ENCODE measurements at regions not wholly inside any gene's neighbourhood (a gene's known extent, or its start where the extent isn't known, plus 50 kb on each side); places are given as distances from the start of the nearest gene placed in this dataset.

DNA sequence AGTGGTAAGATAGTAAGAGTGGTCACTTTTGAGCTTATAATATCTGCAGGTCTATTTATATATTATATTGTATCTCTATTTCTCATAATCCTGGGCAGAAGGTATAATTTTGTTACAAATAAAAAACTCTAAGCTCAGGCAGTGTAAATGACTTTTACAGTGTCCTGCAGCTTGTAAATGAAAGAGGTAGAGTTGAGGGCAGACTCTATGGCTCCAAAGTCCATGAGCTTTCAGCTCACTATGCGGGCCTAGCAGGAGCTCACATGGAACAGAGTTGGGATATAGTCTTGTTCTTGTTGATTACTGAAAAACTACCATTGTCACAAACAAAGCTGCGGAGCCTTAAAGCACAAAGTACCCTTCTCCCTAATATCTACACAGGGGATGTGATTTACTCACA lies 361.4 kb downstream of the LNPK start:
- H3K27ac ChIP-seq: no peak overlapping the region
- H3K9me3 ChIP-seq: no peaks in the 10 kb centered on the region
- H3K4me3 ChIP-seq (ENCODE audit: low read depth in 1 of 2, low read length in 1 of 2): no peak overlapping the region
- peaks cover 11 to 17% of the 10 kb centered on the region in 2 experiments for H3K4me1 ChIP-seq (ENCODE audit: control insufficient read depth in 1 of 2, insufficient read depth in 1 of 2, low read depth in 1 of 2, low read length in 1 of 2)
- H3K36me3 ChIP-seq: no peaks in the 10 kb centered on the region
- no peaks in the 10 kb centered on the region for H3K27me3 ChIP-seq
- TF ChIP-seq, protein P1, sequence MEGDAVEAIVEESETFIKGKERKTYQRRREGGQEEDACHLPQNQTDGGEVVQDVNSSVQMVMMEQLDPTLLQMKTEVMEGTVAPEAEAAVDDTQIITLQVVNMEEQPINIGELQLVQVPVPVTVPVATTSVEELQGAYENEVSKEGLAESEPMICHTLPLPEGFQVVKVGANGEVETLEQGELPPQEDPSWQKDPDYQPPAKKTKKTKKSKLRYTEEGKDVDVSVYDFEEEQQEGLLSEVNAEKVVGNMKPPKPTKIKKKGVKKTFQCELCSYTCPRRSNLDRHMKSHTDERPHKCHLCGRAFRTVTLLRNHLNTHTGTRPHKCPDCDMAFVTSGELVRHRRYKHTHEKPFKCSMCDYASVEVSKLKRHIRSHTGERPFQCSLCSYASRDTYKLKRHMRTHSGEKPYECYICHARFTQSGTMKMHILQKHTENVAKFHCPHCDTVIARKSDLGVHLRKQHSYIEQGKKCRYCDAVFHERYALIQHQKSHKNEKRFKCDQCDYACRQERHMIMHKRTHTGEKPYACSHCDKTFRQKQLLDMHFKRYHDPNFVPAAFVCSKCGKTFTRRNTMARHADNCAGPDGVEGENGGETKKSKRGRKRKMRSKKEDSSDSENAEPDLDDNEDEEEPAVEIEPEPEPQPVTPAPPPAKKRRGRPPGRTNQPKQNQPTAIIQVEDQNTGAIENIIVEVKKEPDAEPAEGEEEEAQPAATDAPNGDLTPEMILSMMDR (IDR thresholded peaks at IDR 0.05): no peak

DNA sequence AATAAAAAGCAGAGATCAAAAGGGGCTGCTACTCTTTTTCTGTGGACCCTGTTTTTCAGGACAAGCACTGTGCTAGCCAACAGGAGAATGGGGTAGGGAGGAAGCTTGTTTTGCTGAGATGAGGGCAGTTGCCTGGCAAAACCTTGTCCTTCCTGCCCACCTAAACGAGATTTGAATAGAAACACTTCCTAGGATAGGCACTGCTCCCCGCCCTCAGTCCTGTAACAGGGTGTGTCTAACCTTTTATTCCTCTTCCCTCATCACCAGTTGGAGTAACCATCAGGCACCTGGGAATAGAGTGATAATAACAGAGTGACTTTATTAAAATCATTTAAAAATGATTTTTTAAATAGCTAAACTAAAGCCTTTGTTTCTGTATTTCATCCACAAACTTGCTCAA lies 368.8 kb downstream of the LNPK start:
- H3K4me3 ChIP-seq (ENCODE audit: low read depth in 1 of 2, low read length in 1 of 2): no peak overlapping the region
- no peaks in the 10 kb centered on the region for H3K9me3 ChIP-seq
- no peaks in the 10 kb centered on the region for H3K36me3 ChIP-seq
- no peak overlapping the region for H3K27ac ChIP-seq
- peaks cover 13 to 14% of the 10 kb centered on the region in 2 experiments for H3K4me1 ChIP-seq (ENCODE audit: control insufficient read depth in 1 of 2, insufficient read depth in 1 of 2, low read depth in 1 of 2, low read length in 1 of 2)
- TF ChIP-seq, protein P1 (IDR thresholded peaks at IDR 0.05): no peak
- no peaks in the 10 kb centered on the region for H3K27me3 ChIP-seq

DNA sequence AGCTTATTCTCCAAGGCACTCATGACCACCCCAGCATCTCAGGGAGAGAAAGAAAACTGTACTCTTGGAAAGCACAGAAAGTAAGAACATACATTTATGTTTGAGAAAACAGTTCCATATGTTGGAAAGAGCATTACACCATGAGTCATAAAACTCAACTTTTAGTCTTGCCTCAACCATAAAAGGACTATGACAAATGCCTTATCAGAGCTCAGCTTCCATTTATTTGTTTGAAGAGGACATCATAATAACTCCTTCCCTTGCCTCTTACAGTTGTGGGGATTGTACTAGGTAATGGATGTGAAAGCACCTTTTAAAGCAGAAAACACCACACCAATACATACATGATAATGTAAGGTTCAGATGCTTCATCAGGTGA lies 370.8 kb downstream of the LNPK start:
- H3K4me1 ChIP-seq (ENCODE audit: control insufficient read depth in 1 of 2, insufficient read depth in 1 of 2, low read depth in 1 of 2, low read length in 1 of 2): peaks cover 6 to 8% of the 10 kb centered on the region in 2 experiments
- no peaks in the 10 kb centered on the region for H3K36me3 ChIP-seq
- TF ChIP-seq, protein P1 (IDR thresholded peaks at IDR 0.05): no peak
- no peak overlapping the region for H3K27ac ChIP-seq
- no peaks in the 10 kb centered on the region for H3K9me3 ChIP-seq
- no peak overlapping the region for H3K4me3 ChIP-seq (ENCODE audit: low read depth in 1 of 2, low read length in 1 of 2)
- H3K27me3 ChIP-seq: no peaks in the 10 kb centered on the region

DNA sequence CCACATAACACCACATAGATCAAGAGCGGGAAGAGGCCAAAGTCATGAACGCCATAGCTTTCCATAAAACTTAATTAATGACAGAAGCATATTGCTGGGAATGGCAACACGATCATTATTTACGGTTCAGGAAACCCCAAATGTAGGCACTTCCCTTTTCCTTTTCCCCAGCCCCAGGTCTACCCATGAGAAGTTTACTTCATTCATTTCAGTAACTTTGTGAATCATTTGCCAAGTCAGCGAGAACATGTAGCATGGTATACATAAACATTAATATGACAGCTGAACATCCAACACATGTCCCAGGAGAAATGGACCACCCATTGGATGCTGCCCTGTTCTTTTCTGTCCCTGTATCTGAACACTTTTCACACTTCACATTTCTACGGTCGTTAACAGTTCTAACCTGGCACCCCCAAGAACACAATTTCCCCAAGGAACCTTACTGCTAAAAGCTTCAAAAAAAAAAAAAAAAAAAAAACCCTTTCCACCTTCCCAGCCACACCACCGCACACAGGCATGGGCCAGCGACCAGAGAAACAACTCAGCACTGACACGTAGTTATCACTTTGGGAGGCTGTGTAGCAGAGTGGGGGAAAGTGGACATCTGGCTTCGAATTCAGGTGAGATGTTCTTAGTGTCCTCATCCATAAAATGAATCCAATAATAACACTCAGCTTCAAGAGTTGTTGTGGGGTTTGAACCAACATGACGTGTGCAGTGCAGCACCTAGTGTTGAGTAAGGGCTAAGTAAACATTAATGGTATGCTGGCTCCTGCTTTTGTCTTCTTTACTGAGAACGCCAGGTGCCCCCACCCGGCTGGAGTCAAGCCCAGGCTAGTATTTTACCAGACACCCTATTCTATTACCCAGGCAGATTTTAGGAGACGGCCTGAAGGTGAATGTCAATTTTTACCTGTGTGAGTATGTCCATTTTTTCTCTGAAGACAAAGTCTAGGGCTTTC lies 371.5 kb downstream of the LNPK start:
- TF ChIP-seq, protein P1 (IDR thresholded peaks at IDR 0.05): no peak
- no peak overlapping the region for H3K27ac ChIP-seq
- H3K27me3 ChIP-seq: no peaks in the 10 kb centered on the region
- no peaks in the 10 kb centered on the region for H3K9me3 ChIP-seq
- H3K36me3 ChIP-seq: no peaks in the 10 kb centered on the region
- peaks cover 6 to 8% of the 10 kb centered on the region in 2 experiments for H3K4me1 ChIP-seq (ENCODE audit: control insufficient read depth in 1 of 2, insufficient read depth in 1 of 2, low read depth in 1 of 2, low read length in 1 of 2)
- no peak overlapping the region for H3K4me3 ChIP-seq (ENCODE audit: low read depth in 1 of 2, low read length in 1 of 2)

DNA sequence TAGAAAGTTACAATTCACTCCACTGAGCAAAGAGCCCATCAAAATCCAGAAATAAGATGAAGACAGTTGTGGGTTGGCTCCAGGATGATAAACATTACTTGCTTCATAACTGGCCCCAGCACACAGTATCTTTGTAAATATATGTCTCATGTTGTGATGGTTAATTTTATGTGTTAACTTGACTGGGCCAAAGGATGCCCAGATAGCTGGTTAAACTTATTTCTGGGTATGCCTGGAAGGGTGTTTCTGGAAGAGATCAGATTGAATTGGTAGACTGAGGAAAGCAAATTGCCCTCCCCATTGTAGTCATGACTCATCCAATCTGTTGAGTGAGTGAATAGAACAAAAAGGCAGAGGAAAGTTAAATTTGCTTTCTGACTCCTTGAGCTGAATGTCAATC lies 373.8 kb downstream of the LNPK start:
- H3K4me1 ChIP-seq (ENCODE audit: control insufficient read depth in 1 of 2, insufficient read depth in 1 of 2, low read depth in 1 of 2, low read length in 1 of 2): peaks cover 16 to 22% of the 10 kb centered on the region in 2 experiments

More for the DNA sequence above, 373.8 kb downstream of the LNPK start:
- Histone ChIP-seq H3K27ac (no peak overlapping the region), H3K36me3 (no peaks in the 10 kb centered on the region), H3K9me3 (no peaks in the 10 kb centered on the region), H3K27me3 (no peaks in the 10 kb centered on the region), H3K4me3 (ENCODE audit: low read depth in 1 of 2, low read length in 1 of 2) (no peak overlapping the region)
- TF ChIP-seq, protein P1 (IDR thresholded peaks at IDR 0.05): no peak
